ENCODE measurements at regions not wholly inside any gene's neighbourhood (a gene's known extent, or its start where the extent isn't known, plus 50 kb on each side); places are given as distances from the start of the nearest gene placed in this dataset.
A peak's percentile ranks its signal among the peaks of the same experiment; 100 is the strongest.

GRCh38 chr2:4515871-4516761, 812.7 kb downstream of the DCDC2C start:
- DNase-seq = no peak

GRCh38 chr2:4518596-4518995, 815.2 kb downstream of the DCDC2C start:
- no peak for DNase-seq

GRCh38 chr2:4522498-4523421, 819.4 kb downstream of the DCDC2C start:
- DNase-seq = no peak

GRCh38 chr2:4527416-4527815, 824.0 kb downstream of the DCDC2C start:
- DNase-seq = no peak

GRCh38 chr2:4528246-4528645, 824.9 kb downstream of the DCDC2C start:
- DNase-seq = no peak

- no peak for DNase-seq
These were observed 825.4 kb downstream of the DCDC2C start for GRCh38 chr2:4528773-4529172.

GRCh38 chr2:4529738-4530137, 826.4 kb downstream of the DCDC2C start:
- no peak for DNase-seq

GRCh38 chr2:4530231-4530630, 826.9 kb downstream of the DCDC2C start:
- DNase-seq = no peak

- no peak for DNase-seq
These were observed 830.4 kb downstream of the DCDC2C start for GRCh38 chr2:4533806-4534205.

- no peak for DNase-seq
These were observed 835.7 kb downstream of the DCDC2C start for GRCh38 chr2:4539121-4539520.

- peak; percentile 52 for DNase-seq
These were observed 846.4 kb downstream of the DCDC2C start for GRCh38 chr2:4549666-4550210.

GRCh38 chr2:4551691-4552474, 848.5 kb downstream of the DCDC2C start:
- DNase-seq = no peak

GRCh38 chr2:4553241-4553640, 849.9 kb downstream of the DCDC2C start:
- DNase-seq = no peak

- no peak for DNase-seq
These were observed 852.9 kb downstream of the DCDC2C start for GRCh38 chr2:4556135-4556896.

GRCh38 chr2:4561196-4561595, 857.8 kb downstream of the DCDC2C start:
- no peak for DNase-seq

GRCh38 chr2:4576075-4576474, 872.7 kb downstream of the DCDC2C start:
- DNase-seq = no peak

- DNase-seq = no peak
These were observed 876.6 kb downstream of the DCDC2C start for GRCh38 chr2:4579977-4580376.

- no peak for DNase-seq
These were observed 881.8 kb downstream of the DCDC2C start for GRCh38 chr2:4585057-4585635.

GRCh38 chr2:4588606-4589005, 885.2 kb downstream of the DCDC2C start:
- no peak for DNase-seq

GRCh38 chr2:4591261-4591660, 887.9 kb downstream of the DCDC2C start:
- DNase-seq = no peak

- DNase-seq = no peak
These were observed 894.0 kb downstream of the DCDC2C start for GRCh38 chr2:4597400-4597799.

- DNase-seq = no peak
These were observed 901.4 kb downstream of the DCDC2C start for GRCh38 chr2:4604767-4605166.
